HG03159 (cell line): ENCODE measurements at regions not wholly inside any gene's neighbourhood (a gene's known extent, or its start where the extent isn't known, plus 50 kb on each side); places are given as distances from the start of the nearest gene placed in this dataset.
"Not testable (repeated sequence)": the region's sequence is repeated elsewhere in the genome, so short reads cannot be mapped to it uniquely, and the experiment has no call there.

Experiments used
- ATAC-seq: cut with Tn5 transposase; IDR thresholded peaks from one replicate; pipeline ENCODE4 v1.9.1; 2021; ENCODE audit warnings: mild to moderate bottlenecking, moderate library complexity; ENCODE audit not compliant: unreplicated experiment

DNA sequence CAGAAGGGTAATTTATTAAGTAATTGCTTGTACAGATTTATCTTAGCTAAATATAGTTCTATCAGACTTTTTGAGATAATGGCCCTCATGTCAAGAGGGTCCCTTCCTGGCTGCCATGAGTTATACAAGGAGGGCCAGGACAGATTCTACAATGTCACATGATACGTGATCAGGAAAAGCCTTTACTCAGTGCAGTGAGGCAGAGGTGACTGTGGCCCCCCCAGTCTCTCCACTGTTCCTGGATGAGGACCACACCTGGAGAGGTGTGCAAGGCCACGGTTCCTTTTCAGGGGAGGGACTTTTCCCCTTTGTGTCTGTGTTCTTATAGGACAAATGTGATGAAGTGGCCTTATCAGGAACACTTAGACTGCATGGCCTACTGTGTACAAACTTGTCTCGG is 54.3 kb upstream of the LRCH1 start:
- ATAC-seq, result no peak

DNA sequence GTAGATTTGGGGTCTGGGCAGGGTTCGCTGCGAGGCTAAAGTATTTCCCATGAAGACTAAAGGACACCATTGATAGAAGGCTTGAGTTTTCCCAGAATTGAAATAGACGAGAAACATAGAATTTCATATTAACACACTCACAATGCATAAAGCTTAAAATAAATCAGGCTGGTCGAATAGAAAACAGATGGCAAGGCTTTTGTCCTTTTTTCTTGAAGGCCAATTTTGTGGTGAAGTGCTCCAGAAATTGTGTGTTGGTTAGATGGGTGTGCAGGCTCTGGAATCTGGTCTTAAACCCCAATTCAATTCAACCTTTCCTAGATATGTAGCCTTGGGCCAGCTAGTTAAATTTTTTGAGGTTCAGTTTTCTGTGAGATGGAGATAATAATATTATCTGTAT is 56.9 kb upstream of the LRCH1 start:
- ATAC-seq, result no peak

DNA sequence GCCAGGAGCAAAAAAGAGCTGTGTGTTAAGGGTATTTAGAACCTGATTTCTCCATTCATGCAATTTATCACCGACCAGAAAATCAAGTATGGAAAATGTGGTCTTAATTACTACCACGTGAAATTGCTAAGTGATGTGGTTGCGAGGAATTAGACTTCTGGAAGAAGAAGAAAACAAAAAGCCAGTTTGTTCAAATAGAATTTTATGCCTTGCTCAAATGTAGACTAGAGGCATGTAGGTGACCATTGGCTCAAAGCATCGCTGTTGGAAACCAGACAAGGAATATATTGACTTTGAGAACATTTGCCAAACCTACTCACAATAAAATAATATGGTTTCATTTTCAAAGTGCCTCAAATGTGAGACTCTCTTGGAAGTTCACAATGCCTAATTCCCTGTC is 57.3 kb upstream of the LRCH1 start:
- ATAC-seq, result no peak

GRCh38 chr13:46495066-46495465 is 57.9 kb upstream of the LRCH1 start:
- ATAC-seq, result no peak

DNA sequence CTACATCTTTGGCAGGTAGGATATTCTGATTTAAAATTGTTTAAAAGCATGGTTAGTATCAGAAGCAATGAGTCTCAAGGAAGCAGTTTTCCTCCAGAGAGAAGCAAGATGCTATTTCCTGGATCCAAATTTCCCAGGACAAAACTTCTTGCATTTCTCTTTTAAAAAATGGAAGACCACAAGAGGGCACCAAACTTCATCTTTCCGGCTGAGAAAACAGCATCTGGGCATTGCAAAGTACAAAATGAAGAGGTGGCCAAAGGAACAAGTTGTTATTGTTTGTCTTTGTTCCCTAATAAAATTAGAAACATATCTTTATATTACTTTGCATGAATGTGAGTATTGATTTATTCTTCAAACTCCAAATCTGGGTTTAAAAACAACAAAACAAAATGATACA is 60.0 kb upstream of the LRCH1 start:
- ATAC-seq, result no peak

DNA sequence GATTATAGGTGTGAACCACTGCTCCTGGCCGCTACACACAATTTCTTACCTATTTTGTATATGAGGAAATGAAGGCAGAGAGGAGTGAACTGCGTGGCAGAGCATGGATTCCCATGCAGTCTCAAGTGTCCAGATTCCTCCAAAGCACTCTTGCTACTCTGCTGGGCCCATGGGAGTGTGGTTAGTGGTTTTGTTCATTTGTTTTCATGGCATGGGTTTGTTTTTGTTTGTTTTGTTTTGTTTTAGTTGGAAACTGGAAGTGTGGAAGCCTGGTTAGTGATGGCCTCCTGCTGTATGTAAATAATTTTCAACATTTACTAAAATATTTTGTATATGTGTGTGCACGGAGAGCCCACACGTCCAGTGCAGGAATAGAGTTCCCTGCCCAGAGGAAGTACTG is 61.3 kb upstream of the LRCH1 start:
- no peak for ATAC-seq

DNA sequence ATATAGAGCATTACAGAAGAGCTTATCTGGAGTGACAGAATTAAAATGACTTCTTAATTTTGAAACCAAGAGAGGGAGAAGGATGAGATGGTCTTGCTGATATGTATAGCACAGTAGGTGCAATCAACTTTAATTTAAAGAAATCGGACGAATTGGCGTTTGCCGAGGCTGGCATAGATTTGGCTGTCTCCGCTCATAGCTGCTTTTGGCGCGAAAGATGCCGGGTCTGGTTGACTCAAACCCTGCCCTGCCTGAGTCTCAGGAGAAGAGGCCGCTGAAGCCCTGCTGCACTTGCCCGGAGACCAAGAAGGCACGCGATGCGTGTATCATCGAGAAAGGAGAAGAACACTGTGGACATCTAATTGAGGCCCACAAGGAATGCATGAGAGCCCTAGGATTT is 62.3 kb upstream of the LRCH1 start:
- not testable (repeated sequence) for ATAC-seq

DNA sequence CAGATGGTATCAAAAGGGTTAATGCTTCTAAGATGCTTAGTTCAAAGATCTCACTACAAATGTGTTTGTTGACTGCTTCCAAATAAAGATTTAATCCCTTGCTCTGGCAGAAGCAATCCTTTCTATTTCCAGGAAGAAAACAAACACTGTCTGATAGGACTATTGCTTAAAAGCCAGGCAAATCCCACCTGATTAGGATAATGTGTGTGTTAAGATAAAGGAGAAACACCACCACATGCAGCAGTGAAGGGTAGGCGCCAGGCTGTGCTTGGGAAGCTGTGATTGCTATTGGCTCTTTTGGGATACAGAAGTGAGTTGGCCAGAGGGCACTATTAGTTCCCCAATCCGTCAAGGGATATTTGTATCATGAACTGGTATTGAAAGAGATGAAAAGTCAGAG is 62.8 kb upstream of the LRCH1 start:
- no peak for ATAC-seq

DNA sequence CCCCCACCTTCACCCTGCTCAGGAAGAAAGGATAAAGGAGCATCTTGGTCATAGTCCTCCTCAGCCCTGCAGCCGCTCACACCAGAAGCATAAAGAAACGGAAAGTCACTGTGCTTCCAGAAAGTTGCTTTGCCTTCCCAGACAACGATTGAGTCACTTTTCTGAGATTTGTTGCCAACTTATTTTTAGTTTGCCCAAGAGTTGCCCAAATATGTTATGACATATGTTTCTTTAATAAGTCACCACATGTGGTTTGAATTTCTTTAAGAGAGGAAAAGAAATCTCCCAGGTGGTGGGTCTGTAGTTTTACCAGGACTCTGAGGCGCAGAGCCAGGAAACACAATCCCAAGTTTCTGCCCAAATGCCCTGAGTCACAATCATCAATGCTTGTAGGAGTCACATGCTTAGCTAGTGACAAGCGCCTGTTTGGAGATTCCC is 63.4 kb upstream of the LRCH1 start:
- no peak for ATAC-seq

GRCh38 chr13:46487748-46488147 is 65.2 kb upstream of the LRCH1 start:
- ATAC-seq, result no peak

GRCh38 chr13:46486270-46486669 is 66.7 kb upstream of the LRCH1 start:
- ATAC-seq, result no peak

DNA sequence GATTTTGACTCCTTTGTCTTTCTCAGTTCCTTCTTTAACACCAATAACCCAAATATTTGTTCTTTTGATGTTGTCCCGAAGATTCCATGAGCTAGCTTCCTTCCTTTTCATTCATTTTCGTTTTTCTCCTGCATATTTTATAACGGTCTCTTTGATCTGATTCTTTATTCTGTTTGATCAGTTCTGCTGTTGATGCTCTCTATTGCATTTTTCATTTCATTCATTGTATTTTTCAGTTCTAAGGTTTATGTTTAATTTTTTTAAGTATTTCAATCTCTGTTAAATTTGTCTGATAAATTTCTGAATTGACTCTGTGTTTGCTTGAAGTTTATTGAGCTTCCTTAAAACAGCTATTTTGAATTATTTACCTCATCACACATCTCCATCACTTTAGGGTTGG is 68.4 kb upstream of the LRCH1 start:
- no peak for ATAC-seq

DNA sequence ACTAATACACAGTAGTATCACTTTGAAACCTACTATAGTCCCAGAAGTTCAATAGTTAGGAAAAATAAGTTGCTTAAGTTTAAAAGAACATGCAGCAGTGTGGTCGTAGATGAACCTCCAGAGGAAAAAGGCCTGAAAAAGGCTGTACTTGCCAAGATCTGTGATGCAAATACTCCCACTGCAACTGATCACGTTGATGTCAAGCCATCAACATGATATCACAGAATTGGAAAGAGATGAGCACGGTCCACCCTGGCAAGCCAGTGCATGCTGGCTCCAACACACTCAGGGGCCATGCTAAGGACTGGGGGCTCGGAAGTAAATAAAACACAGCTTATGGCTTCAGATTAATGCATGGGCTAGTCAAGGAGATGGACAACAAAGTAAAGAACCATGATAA is 71.8 kb upstream of the LRCH1 start:
- no peak for ATAC-seq

DNA sequence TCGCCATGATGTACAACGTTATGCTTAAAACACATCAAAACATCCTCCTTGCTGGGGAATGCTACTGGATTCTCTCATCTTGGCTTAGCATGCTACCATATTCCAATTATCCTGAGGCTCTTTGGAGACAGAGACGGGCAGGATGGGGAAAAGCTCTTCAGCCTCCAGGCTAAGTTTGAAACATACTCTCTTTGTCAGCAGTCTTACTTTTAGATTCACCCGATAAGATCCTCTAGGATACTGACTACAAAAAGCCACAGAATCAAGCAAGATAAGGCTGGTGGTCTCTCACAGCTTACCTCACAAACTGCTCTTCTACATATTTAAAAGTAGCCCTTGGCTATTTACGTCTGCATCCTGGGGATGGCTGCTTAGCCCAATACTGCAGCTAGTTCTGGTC is 72.8 kb upstream of the LRCH1 start:
- ATAC-seq, result no peak

GRCh38 chr13:46479691-46480090 is 73.3 kb upstream of the LRCH1 start:
- no peak for ATAC-seq

DNA sequence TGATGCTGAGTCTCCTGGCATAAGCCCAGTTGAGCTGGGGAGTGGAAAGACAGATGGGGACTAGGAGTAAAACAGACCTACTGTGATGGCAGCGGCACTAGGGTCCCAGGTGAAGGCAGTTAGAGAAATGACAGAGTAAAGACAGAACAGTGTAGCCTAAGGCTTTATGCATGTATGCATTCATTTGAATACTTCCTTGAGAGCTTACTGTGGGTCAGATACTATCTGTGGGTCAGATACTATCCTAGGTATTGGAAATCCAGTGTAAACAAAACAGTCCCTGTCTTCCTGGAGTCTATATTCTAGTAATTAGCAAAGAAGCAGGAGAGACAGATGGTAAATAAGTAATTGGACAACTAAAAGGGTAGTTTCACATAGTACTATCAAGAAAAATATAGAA is 73.7 kb upstream of the LRCH1 start:
- ATAC-seq, result no peak

DNA sequence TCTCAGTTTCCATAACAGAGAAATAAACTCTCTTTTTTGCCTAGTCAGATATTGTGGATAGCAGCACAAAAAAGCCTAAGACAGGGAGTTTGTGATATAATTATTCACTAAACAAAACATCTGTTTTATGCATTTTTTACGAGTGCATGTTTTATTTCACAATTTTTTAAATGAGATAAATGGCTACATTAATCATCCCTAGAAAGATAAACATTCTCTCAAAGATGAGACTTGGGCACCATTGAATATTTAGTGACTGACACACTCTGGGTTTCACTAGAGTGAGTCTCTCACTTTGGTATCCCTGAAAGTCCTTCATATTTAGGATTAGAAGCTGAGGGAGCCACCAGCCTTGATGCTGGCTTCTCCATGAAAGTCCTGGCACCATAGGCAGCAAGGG is 74.3 kb upstream of the LRCH1 start:
- ATAC-seq, result no peak

GRCh38 chr13:46476174-46476573 is 76.8 kb upstream of the LRCH1 start:
- ATAC-seq, result no peak

DNA sequence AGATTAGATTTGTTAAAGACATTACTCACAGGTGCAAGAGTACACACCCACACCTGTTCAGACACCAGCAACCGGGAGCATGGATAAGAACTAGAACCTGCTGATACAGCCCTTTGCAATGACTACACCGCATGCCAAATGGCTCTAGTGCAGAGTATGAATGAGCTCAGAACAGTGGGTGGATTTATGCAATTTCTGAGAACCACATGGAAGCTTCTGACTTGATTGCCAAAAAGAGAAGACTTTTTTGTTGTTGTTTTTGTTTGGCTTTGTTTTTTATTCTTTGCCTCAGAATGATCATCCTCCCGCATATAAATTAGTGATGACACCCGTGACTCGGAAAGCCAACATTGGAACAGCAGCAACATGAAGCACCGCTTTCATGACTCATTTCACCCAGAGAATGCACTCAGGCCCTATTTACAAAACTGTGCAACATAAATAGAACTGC is 77.4 kb upstream of the LRCH1 start:
- no peak for ATAC-seq

DNA sequence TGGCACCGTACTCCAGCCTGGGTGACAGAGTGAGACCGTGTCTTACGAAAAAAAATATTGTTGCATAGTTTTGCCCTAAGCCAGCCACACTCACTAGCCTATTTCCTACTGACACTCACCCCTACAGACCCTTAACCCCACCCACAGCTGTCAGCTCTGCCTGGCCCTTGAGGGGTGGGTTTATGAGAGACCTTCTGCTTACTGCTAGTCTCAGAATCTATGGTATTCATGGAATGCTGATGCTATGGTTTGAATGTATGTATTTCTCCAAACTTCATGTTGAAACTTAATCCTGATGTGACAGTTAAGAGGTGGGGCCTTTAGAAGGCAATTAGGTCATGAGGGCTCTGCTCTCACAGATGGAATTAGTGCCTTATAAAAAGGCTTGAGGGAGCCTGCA is 79.2 kb upstream of the LRCH1 start:
- ATAC-seq, result no peak

GRCh38 chr13:46472384-46472783 is 80.6 kb upstream of the LRCH1 start:
- no peak for ATAC-seq

DNA sequence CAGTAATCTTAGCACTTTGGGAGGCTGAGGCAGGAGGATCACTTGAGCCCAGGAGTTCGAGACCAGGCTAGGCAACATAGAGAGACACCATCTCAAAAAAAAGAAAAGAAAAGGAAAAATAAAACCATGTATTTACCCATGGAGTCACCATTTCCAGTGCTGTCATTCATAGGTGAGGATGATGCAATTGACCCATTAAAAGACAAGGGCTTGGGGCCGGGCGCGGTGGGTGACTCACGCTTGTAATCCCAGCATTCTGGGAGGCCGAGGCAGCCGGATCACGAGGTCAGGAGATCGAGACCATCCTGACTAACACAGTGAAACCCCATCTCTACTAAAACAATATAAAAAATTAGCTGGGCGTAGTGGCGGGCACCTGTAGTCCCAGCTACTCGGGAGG is 82.6 kb upstream of the RUBCNL start:
- ATAC-seq, result not testable (repeated sequence)

DNA sequence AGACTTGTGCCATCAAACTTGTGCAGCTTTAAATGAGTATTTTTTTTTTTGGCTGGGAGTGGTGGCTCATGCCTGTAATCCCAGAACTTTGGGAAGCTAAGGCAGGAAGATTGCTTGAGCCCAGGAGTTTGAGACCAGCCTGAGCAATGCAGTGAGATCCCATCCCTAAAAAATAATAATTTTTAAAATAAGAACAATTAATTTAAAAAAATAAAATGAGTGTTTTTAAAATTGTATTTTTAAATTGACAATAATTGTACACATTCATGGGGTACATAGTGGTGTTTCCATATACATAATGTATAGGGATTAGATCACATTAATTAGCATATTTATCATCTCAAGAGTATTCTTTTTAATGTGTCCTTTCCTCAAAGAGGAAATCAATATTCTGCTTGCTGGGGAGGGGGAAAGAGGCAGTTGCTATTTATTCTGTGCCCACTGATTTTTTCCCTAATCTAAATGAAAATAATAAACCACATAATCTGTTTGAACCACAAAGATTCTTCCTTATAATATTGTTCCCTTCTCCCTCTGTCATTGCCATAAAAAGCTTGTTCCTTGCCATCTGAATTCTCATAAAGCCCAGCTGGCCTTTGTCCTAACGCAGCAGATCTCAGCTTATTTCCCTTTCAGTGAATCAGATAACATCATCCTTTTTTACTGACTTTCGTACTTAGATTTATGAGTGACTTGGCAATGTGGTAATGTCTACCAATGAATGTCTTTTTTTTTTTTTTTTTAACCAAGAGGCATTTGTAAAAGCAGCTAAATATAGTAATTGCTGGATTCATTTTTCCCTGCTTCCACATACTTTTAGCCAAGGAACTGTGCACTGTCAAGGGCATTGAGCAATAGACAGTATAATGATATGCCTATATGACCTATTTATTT is 81.8 kb upstream of the RUBCNL start:
- ATAC-seq, result no peak
